ENCODE measurements at regions not wholly inside any gene's neighbourhood (a gene's known extent, or its start where the extent isn't known, plus 50 kb on each side); places are given as distances from the start of the nearest gene placed in this dataset.
"Not testable (repeated sequence)": the region's sequence is repeated elsewhere in the genome, so short reads cannot be mapped to it uniquely, and the experiment has no call there.

- H3K4me3 ChIP-seq (replicated peaks in 1 of 4; ENCODE audit: control extremely low read depth in 1 of 4, insufficient read depth in 1 of 4, low read depth in 3 of 4, low read length in 4 of 4): no peak overlapping the region
- H3K4me1 ChIP-seq (ENCODE audit: control insufficient read depth, extremely low read depth, insufficient read depth, low read length): no peaks in the 10 kb centered on the region
- TF ChIP-seq CTCF (conservative IDR thresholded peaks at IDR 0.05 in 1 of 2, IDR thresholded peaks at IDR 0.05 in 1 of 2; ENCODE audit: low read depth in 1 of 2, low read length in 2 of 2) (no peak), EZH2 (IDR thresholded peaks at IDR 0.05; ENCODE audit: low read length, missing control alignments) (no peak)
- no peaks in the 10 kb centered on the region for H3K36me3 ChIP-seq (ENCODE audit: control insufficient read depth, insufficient read depth, low read length)
- no peak for DNase-seq (ENCODE audit: low read depth in 2 of 2)
- H3K79me2 ChIP-seq (ENCODE audit: control insufficient read depth, insufficient read depth, low read length): no peaks in the 10 kb centered on the region
- H3K27ac ChIP-seq (ENCODE audit: insufficient read depth, low read length): no peak overlapping the region
- no peaks in the 10 kb centered on the region for H4K20me1 ChIP-seq (ENCODE audit: control insufficient read depth, extremely low read depth, insufficient read depth, low read length)
- H3K9ac ChIP-seq (ENCODE audit: insufficient read depth, low read length): no peak overlapping the region
- H3K9me3 ChIP-seq (ENCODE audit: control insufficient read depth, insufficient read depth, low read depth, low read length): no peaks in the 10 kb centered on the region
- no peak overlapping the region for H2AFZ ChIP-seq (ENCODE audit: low read length)
- H3K27me3 ChIP-seq (ENCODE audit: control insufficient read depth, insufficient read depth, low read length): no peaks in the 10 kb centered on the region
- H3K4me2 ChIP-seq (ENCODE audit: extremely low read depth, insufficient read depth, low read length): no peak overlapping the region
Measured at GRCh38 chr2:236354973-236355595, 90.9 kb upstream of the ASB18 start.

- H2AFZ ChIP-seq (ENCODE audit: low read length): no peak overlapping the region
- no peaks in the 10 kb centered on the region for H3K79me2 ChIP-seq (ENCODE audit: control insufficient read depth, insufficient read depth, low read length)
- H3K4me1 ChIP-seq (ENCODE audit: control insufficient read depth, extremely low read depth, insufficient read depth, low read length): no peaks in the 10 kb centered on the region
- H3K27me3 ChIP-seq (ENCODE audit: control insufficient read depth, insufficient read depth, low read length): no peaks in the 10 kb centered on the region
- H3K36me3 ChIP-seq (ENCODE audit: control insufficient read depth, insufficient read depth, low read length): no peaks in the 10 kb centered on the region
- H3K4me2 ChIP-seq (ENCODE audit: extremely low read depth, insufficient read depth, low read length): no peak overlapping the region
- H4K20me1 ChIP-seq (ENCODE audit: control insufficient read depth, extremely low read depth, insufficient read depth, low read length): no peaks in the 10 kb centered on the region
- H3K9me3 ChIP-seq (ENCODE audit: control insufficient read depth, insufficient read depth, low read depth, low read length): no peaks in the 10 kb centered on the region
- no peak for DNase-seq (ENCODE audit: low read depth in 2 of 2)
- no peak for TF ChIP-seq CTCF (conservative IDR thresholded peaks at IDR 0.05 in 1 of 2, IDR thresholded peaks at IDR 0.05 in 1 of 2; ENCODE audit: low read depth in 1 of 2, low read length in 2 of 2)
- TF ChIP-seq EZH2 (IDR thresholded peaks at IDR 0.05; ENCODE audit: low read length, missing control alignments): no peak
- H3K9ac ChIP-seq (ENCODE audit: insufficient read depth, low read length): no peak overlapping the region
- H3K27ac ChIP-seq (ENCODE audit: insufficient read depth, low read length): no peak overlapping the region
- H3K4me3 ChIP-seq (replicated peaks in 1 of 4; ENCODE audit: control extremely low read depth in 1 of 4, insufficient read depth in 1 of 4, low read depth in 3 of 4, low read length in 4 of 4): no peak overlapping the region
Measured at GRCh38 chr2:236355911-236356310, 91.7 kb upstream of the ASB18 start.

GRCh38 chr2:236356321-236356720 is 92.1 kb upstream of the ASB18 start:
- H3K4me1 ChIP-seq (ENCODE audit: control insufficient read depth, extremely low read depth, insufficient read depth, low read length): not testable (repeated sequence)

GRCh38 chr2:236358482-236358881 is 94.3 kb upstream of the ASB18 start:
- H3K36me3 ChIP-seq (ENCODE audit: control insufficient read depth, insufficient read depth, low read length); H3K9me3 ChIP-seq (ENCODE audit: control insufficient read depth, insufficient read depth, low read depth, low read length); H3K79me2 ChIP-seq (ENCODE audit: control insufficient read depth, insufficient read depth, low read length); H3K9ac ChIP-seq (ENCODE audit: insufficient read depth, low read length); H3K27ac ChIP-seq (ENCODE audit: insufficient read depth, low read length); H3K4me1 ChIP-seq (ENCODE audit: control insufficient read depth, extremely low read depth, insufficient read depth, low read length); H3K4me3 ChIP-seq (replicated peaks in 1 of 4; ENCODE audit: control extremely low read depth in 1 of 4, insufficient read depth in 1 of 4, low read depth in 3 of 4, low read length in 4 of 4); H4K20me1 ChIP-seq (ENCODE audit: control insufficient read depth, extremely low read depth, insufficient read depth, low read length); DNase-seq (ENCODE audit: low read depth in 2 of 2); H3K4me2 ChIP-seq (ENCODE audit: extremely low read depth, insufficient read depth, low read length); H2AFZ ChIP-seq (ENCODE audit: low read length); H3K27me3 ChIP-seq (ENCODE audit: control insufficient read depth, insufficient read depth, low read length): not testable (repeated sequence)

More at GRCh38 chr2:236356321-236356720, 92.1 kb upstream of the ASB18 start:
- H3K27me3 ChIP-seq (ENCODE audit: control insufficient read depth, insufficient read depth, low read length); H3K9ac ChIP-seq (ENCODE audit: insufficient read depth, low read length); H2AFZ ChIP-seq (ENCODE audit: low read length); H3K9me3 ChIP-seq (ENCODE audit: control insufficient read depth, insufficient read depth, low read depth, low read length); H3K4me2 ChIP-seq (ENCODE audit: extremely low read depth, insufficient read depth, low read length); H4K20me1 ChIP-seq (ENCODE audit: control insufficient read depth, extremely low read depth, insufficient read depth, low read length); H3K27ac ChIP-seq (ENCODE audit: insufficient read depth, low read length); DNase-seq (ENCODE audit: low read depth in 2 of 2); H3K4me3 ChIP-seq (replicated peaks in 1 of 4; ENCODE audit: control extremely low read depth in 1 of 4, insufficient read depth in 1 of 4, low read depth in 3 of 4, low read length in 4 of 4); H3K36me3 ChIP-seq (ENCODE audit: control insufficient read depth, insufficient read depth, low read length); H3K79me2 ChIP-seq (ENCODE audit: control insufficient read depth, insufficient read depth, low read length): not testable (repeated sequence)

All from fibroblast of lung (primary cell).